ENCODE measurements at regions not wholly inside any gene's neighbourhood (a gene's known extent, or its start where the extent isn't known, plus 50 kb on each side); places are given as distances from the start of the nearest gene placed in this dataset.
"Not testable (repeated sequence)": the region's sequence is repeated elsewhere in the genome, so short reads cannot be mapped to it uniquely, and the experiment has no call there.

DNA sequence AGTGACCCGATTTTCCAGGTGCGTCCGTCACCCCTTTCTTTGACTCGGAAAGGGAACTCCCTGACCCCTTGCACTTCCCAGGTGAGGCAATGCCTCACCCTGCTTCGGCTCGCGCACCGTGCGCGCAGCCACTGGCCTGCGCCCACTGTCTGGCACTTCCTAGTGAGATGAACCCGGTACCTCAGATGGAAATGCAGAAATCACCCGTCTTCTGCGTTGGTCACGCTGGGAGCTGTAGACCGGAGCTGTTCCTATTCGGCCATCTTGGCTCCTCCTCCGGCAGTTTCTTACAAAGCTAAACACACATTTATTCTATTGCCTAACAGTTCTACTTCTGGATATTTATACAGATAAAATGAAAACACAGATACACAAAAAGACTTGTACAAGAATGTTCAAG is 527.6 kb upstream of the LRRN3 start:
- TF ChIP-seq, protein P1, sequence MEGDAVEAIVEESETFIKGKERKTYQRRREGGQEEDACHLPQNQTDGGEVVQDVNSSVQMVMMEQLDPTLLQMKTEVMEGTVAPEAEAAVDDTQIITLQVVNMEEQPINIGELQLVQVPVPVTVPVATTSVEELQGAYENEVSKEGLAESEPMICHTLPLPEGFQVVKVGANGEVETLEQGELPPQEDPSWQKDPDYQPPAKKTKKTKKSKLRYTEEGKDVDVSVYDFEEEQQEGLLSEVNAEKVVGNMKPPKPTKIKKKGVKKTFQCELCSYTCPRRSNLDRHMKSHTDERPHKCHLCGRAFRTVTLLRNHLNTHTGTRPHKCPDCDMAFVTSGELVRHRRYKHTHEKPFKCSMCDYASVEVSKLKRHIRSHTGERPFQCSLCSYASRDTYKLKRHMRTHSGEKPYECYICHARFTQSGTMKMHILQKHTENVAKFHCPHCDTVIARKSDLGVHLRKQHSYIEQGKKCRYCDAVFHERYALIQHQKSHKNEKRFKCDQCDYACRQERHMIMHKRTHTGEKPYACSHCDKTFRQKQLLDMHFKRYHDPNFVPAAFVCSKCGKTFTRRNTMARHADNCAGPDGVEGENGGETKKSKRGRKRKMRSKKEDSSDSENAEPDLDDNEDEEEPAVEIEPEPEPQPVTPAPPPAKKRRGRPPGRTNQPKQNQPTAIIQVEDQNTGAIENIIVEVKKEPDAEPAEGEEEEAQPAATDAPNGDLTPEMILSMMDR (IDR thresholded peaks at IDR 0.05 in 4 of 5, conservative IDR thresholded peaks at IDR 0.05 in 1 of 5), result not testable (repeated sequence)
- TF ChIP-seq POLR2A (IDR thresholded peaks at IDR 0.05), result not testable (repeated sequence)
